COLO668 (cell line): ENCODE measurements at regions not wholly inside any gene's neighbourhood (a gene's known extent, or its start where the extent isn't known, plus 50 kb on each side); places are given as distances from the start of the nearest gene placed in this dataset.
A peak's percentile ranks its signal among the peaks of the same experiment; 100 is the strongest.

Experiments used
- DNase-seq: peaks from one replicate; lab custom pipeline; 2025; ENCODE audit not compliant: unreplicated experiment; lab: John Stamatoyannopoulos, UW

GRCh38 chr10:69684020-69684980 lies 54.3 kb downstream of the FAM241B start:
- DNase-seq = no peak

GRCh38 chr10:69684981-69685353 lies 54.9 kb downstream of the FAM241B start:
- no peak for DNase-seq

- no peak for DNase-seq
Observed at GRCh38 chr10:69685426-69685801, 55.4 kb downstream of the FAM241B start.

GRCh38 chr10:69685802-69686585 lies 55.9 kb downstream of the FAM241B start:
- DNase-seq = no peak

- DNase-seq = no peak
Observed at GRCh38 chr10:69686866-69687265, 56.8 kb downstream of the FAM241B start.

- DNase-seq = no peak
Observed at GRCh38 chr10:69687426-69687825, 57.4 kb downstream of the FAM241B start.

GRCh38 chr10:69692267-69692666 lies 62.2 kb downstream of the FAM241B start:
- DNase-seq = no peak

GRCh38 chr10:69692891-69693290 lies 62.8 kb downstream of the FAM241B start:
- no peak for DNase-seq

GRCh38 chr10:69693886-69694285 lies 63.8 kb downstream of the FAM241B start:
- DNase-seq = no peak

GRCh38 chr10:69696073-69696731 lies 66.2 kb downstream of the FAM241B start:
- peak; percentile 16 for DNase-seq

GRCh38 chr10:69697006-69697405 lies 67.0 kb downstream of the FAM241B start:
- DNase-seq = no peak

- no peak for DNase-seq
Observed at GRCh38 chr10:69703256-69703655, 73.2 kb downstream of the FAM241B start.

- DNase-seq = no peak
Observed at GRCh38 chr10:69703766-69704630, 74.0 kb downstream of the FAM241B start.

- no peak for DNase-seq
Observed at GRCh38 chr10:69709366-69709941, 79.4 kb downstream of the FAM241B start.

- no peak for DNase-seq
Observed at GRCh38 chr10:69710008-69710888, 80.2 kb downstream of the FAM241B start.

- DNase-seq = no peak
Observed at GRCh38 chr10:69712342-69712741, 82.3 kb downstream of the FAM241B start.

- no peak for DNase-seq
Observed at GRCh38 chr10:69714572-69714971, 84.5 kb downstream of the FAM241B start.

GRCh38 chr10:69715156-69715898 lies 85.3 kb downstream of the FAM241B start:
- DNase-seq = no peak
